OCI-LY7 (cell line): ENCODE measurements at regions not wholly inside any gene's neighbourhood (a gene's known extent, or its start where the extent isn't known, plus 50 kb on each side); places are given as distances from the start of the nearest gene placed in this dataset.

ENCODE experiments used
- EZH2phosphoT487 ChIP-seq: fragments of 200-600 bp; sonication (generic); IDR thresholded peaks from 2 replicates; pipeline ENCODE4 v1.6.1; 2018; ENCODE audit warnings: low read depth, borderline replicate concordance, mild to moderate bottlenecking, mixed run types, antibody characterized with exemption, low read length, moderate library complexity, mixed read lengths
- TF ChIP-seq, protein P1 (sequence below): fragments of 200-600 bp; sonication (generic); conservative IDR thresholded peaks from 2 replicates; pipeline ENCODE4 v1.5.1; 2014; ENCODE audit warnings: mild to moderate bottlenecking, antibody characterized with exemption, low read length, moderate library complexity, mixed read lengths

DNA sequence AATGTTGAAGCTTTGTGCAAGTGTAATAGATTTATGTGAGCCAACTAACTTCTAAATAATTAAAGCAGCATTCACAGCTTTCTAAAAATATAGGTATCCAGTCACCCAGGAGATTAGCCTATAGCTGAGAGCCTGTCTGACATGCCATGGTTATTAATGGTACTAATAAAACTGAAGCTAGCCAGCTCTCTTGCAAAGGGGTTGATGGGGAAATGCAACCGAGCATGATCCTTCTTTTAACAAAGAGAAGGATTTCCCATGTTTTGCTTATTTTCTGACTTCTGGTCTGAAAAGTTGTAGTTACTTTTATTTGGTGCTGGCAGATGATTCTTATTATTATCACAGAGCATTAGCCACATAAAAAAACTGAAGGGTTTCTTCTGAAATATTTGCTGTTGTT is 488.7 kb upstream of the CYLC2 start:
- TF ChIP-seq, protein P1, sequence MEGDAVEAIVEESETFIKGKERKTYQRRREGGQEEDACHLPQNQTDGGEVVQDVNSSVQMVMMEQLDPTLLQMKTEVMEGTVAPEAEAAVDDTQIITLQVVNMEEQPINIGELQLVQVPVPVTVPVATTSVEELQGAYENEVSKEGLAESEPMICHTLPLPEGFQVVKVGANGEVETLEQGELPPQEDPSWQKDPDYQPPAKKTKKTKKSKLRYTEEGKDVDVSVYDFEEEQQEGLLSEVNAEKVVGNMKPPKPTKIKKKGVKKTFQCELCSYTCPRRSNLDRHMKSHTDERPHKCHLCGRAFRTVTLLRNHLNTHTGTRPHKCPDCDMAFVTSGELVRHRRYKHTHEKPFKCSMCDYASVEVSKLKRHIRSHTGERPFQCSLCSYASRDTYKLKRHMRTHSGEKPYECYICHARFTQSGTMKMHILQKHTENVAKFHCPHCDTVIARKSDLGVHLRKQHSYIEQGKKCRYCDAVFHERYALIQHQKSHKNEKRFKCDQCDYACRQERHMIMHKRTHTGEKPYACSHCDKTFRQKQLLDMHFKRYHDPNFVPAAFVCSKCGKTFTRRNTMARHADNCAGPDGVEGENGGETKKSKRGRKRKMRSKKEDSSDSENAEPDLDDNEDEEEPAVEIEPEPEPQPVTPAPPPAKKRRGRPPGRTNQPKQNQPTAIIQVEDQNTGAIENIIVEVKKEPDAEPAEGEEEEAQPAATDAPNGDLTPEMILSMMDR: no peak
- no peak for TF ChIP-seq EZH2phosphoT487
